WTC11 (cell line): ENCODE measurements at regions not wholly inside any gene's neighbourhood (a gene's known extent, or its start where the extent isn't known, plus 50 kb on each side); places are given as distances from the start of the nearest gene placed in this dataset.

Source experiments
- ATAC-seq: fragments of 200-7000 bp; cut with Tn5 transposase; 2 replicates; pipeline ENCODE4 v1.10.0; 2021; ENCODE audit warnings: mild to moderate bottlenecking, moderate library complexity
- CTCF ChIA-PET: fragments of 300-600 bp; sonication (Branson Sonifier 250); formaldehyde crosslinking; loops from one replicate; lab custom pipeline; 2021; ENCODE audit warnings: antibody characterized with exemption; lab: Charles Lee
- POLR2A ChIA-PET: fragments of 350-600 bp; sonication (Branson Sonifier 250); formaldehyde crosslinking; loops from one replicate; lab custom pipeline; 2021; ENCODE audit warnings: antibody characterized with exemption; lab: Charles Lee
- DNase-seq: peaks from one replicate; pipeline ENCODE4 v3.0.0; 2021; ENCODE audit warnings: low spot score
- H3K27ac Mint-ChIP-seq: 2 replicates; pipeline ENCODE4 v1.8.0; 2021; ENCODE audit warnings: mixed read lengths
- H3K27me3 Mint-ChIP-seq: 2 replicates; pipeline ENCODE4 v1.8.0; 2021; ENCODE audit warnings: low read depth, mild to moderate bottlenecking, moderate library complexity, mixed read lengths
- H3K36me3 Mint-ChIP-seq: 2 replicates; pipeline ENCODE4 v1.8.0; 2021; ENCODE audit warnings: mixed read lengths
- H3K4me1 Mint-ChIP-seq: 2 replicates; pipeline ENCODE4 v1.8.0; 2022; ENCODE audit warnings: mixed read lengths
- H3K4me3 Mint-ChIP-seq: 2 replicates; pipeline ENCODE4 v1.8.0; 2021; ENCODE audit warnings: mild to moderate bottlenecking, moderate library complexity, mixed read lengths
- H3K9me3 Mint-ChIP-seq: 2 replicates; pipeline ENCODE4 v1.8.0; 2021; ENCODE audit warnings: mixed read lengths
- AR ChIP-seq: fragments of 250-450 bp; sonication (Bioruptor Pico); IDR thresholded peaks from 2 replicates; pipeline ENCODE4 v1.9.0; 2021; ENCODE audit warnings: mild to moderate bottlenecking
- ATF1 ChIP-seq: sonication (generic); formaldehyde crosslinking; IDR thresholded peaks from 2 replicates; pipeline ENCODE4 v1.8.1; 2023; ENCODE audit warnings: mild to moderate bottlenecking, moderate library complexity, missing genetic modification reagents
- ATF6 ChIP-seq: sonication (generic); formaldehyde crosslinking; IDR thresholded peaks from 2 replicates; pipeline ENCODE4 v1.8.1; 2023; ENCODE audit warnings: mild to moderate bottlenecking, missing genetic modification reagents
- CREB1 ChIP-seq: sonication (generic); formaldehyde crosslinking; IDR thresholded peaks from 2 replicates; pipeline ENCODE4 v1.8.0; 2023; ENCODE audit warnings: mild to moderate bottlenecking, missing genetic modification reagents
- E2F4 ChIP-seq: sonication (generic); formaldehyde crosslinking; IDR thresholded peaks from 2 replicates; pipeline ENCODE4 v1.8.1; 2022; ENCODE audit warnings: low read depth, mild to moderate bottlenecking, moderate library complexity, missing genetic modification reagents, borderline replicate concordance
- GRHL2 ChIP-seq: fragments of 250-450 bp; sonication (Bioruptor Pico); IDR thresholded peaks from 2 replicates; pipeline ENCODE4 v1.8.0; 2022; ENCODE audit warnings: mild to moderate bottlenecking, moderate library complexity; ENCODE audit not compliant: insufficient replicate concordance, severe bottlenecking
- IRF1 ChIP-seq: sonication (generic); formaldehyde crosslinking; IDR thresholded peaks from 2 replicates; pipeline ENCODE4 v1.8.0; 2023; ENCODE audit warnings: missing genetic modification reagents
- IRF2 ChIP-seq: sonication (generic); formaldehyde crosslinking; IDR thresholded peaks from 2 replicates; pipeline ENCODE4 v1.8.0; 2022; ENCODE audit warnings: low read depth, missing genetic modification reagents, borderline replicate concordance
- JUN ChIP-seq: sonication (generic); formaldehyde crosslinking; IDR thresholded peaks from 2 replicates; pipeline ENCODE4 v1.8.0; 2023; ENCODE audit warnings: mild to moderate bottlenecking, missing genetic modification reagents
- MAX ChIP-seq: sonication (generic); formaldehyde crosslinking; IDR thresholded peaks from 2 replicates; pipeline ENCODE4 v1.8.0; 2022; ENCODE audit warnings: mild to moderate bottlenecking, missing genetic modification reagents
- MXD4 ChIP-seq: fragments of 250-450 bp; sonication (Bioruptor Pico); IDR thresholded peaks from 2 replicates; pipeline ENCODE4 v1.8.0; 2021; ENCODE audit warnings: mild to moderate bottlenecking, moderate library complexity, borderline replicate concordance
- MYBL2 ChIP-seq: sonication (generic); formaldehyde crosslinking; IDR thresholded peaks from 2 replicates; pipeline ENCODE4 v1.8.1; 2023; ENCODE audit warnings: mild to moderate bottlenecking, moderate library complexity, missing genetic modification reagents
- NR3C1 ChIP-seq: sonication (generic); formaldehyde crosslinking; conservative IDR thresholded peaks from 2 replicates; pipeline ENCODE4 v1.8.1; 2023; ENCODE audit warnings: low read depth, mild to moderate bottlenecking, missing genetic modification reagents
- OVOL2 ChIP-seq: fragments of 250-450 bp; sonication (Bioruptor Pico); IDR thresholded peaks from 2 replicates; pipeline ENCODE4 v1.9.0; 2021; ENCODE audit warnings: mild to moderate bottlenecking, borderline replicate concordance
- PRDM15 ChIP-seq: sonication (generic); formaldehyde crosslinking; IDR thresholded peaks from 2 replicates; pipeline ENCODE4 v1.8.0; 2022; ENCODE audit warnings: missing genetic modification reagents
- SMAD3 ChIP-seq: sonication (generic); formaldehyde crosslinking; IDR thresholded peaks from 2 replicates; pipeline ENCODE4 v1.8.0; 2022; ENCODE audit warnings: missing genetic modification reagents, mild to moderate bottlenecking, borderline replicate concordance
- TP53 ChIP-seq: sonication (generic); formaldehyde crosslinking; IDR thresholded peaks from 2 replicates; pipeline ENCODE4 v1.8.1; 2023; ENCODE audit warnings: mild to moderate bottlenecking, missing genetic modification reagents
- USF1 ChIP-seq: sonication (generic); formaldehyde crosslinking; IDR thresholded peaks from 2 replicates; pipeline ENCODE4 v1.8.0; 2022; ENCODE audit warnings: mild to moderate bottlenecking, missing genetic modification reagents
- ZBTB21 ChIP-seq: sonication (generic); formaldehyde crosslinking; IDR thresholded peaks from 2 replicates; pipeline ENCODE4 v1.8.1; 2023; ENCODE audit warnings: mild to moderate bottlenecking, missing genetic modification reagents, borderline replicate concordance
- ZNF219 ChIP-seq: sonication (generic); formaldehyde crosslinking; IDR thresholded peaks from 2 replicates; pipeline ENCODE4 v1.8.0; 2023; ENCODE audit warnings: missing genetic modification reagents, mild to moderate bottlenecking, borderline replicate concordance
- ZNF416 ChIP-seq: fragments of 250-450 bp; sonication (Bioruptor Pico); IDR thresholded peaks from 2 replicates; pipeline ENCODE4 v1.9.0; 2021; ENCODE audit warnings: mild to moderate bottlenecking, inconsistent platforms
- ZNF512 ChIP-seq: sonication (generic); formaldehyde crosslinking; IDR thresholded peaks from 2 replicates; pipeline ENCODE4 v1.8.1; 2022; ENCODE audit warnings: missing genetic modification reagents, borderline replicate concordance

GRCh38 chr6:140872885-140873284, 1259.8 kb upstream of the GJE1 start:
- Mint-ChIP-seq H3K9me3 (peaks cover 23% of the 10 kb centered on the region), H3K27me3 (no peaks in the 10 kb centered on the region), H3K27ac (no peak overlapping the region), H3K4me3 (no peak overlapping the region)
- DNase-seq (no peak), ATAC-seq (no peak)
- POLR2A ChIA-PET = no interaction called here
- CTCF ChIA-PET = no interaction called here
- no peak for TF ChIP-seq ZNF512 (CRISPR knock-in tag)
- TF ChIP-seq ZBTB21 (CRISPR knock-in tag) = no peak
- no peak for TF ChIP-seq OVOL2 (CRISPR knock-in tag)
- no peak for TF ChIP-seq NR3C1 (CRISPR knock-in tag)
- no peak for TF ChIP-seq CREB1 (CRISPR knock-in tag)
- TF ChIP-seq ATF6 (CRISPR knock-in tag) = no peak
- no peak for TF ChIP-seq PRDM15 (CRISPR knock-in tag)
- TF ChIP-seq, all 79 proteins: peak for 0
- H3K36me3 Mint-ChIP-seq = peaks cover 7% of the 10 kb centered on the region; the same call in 1 of the 2 replicates
- no peaks in the 10 kb centered on the region for H3K4me1 Mint-ChIP-seq

GRCh38 chr6:140871911-140872310, 1260.8 kb upstream of the GJE1 start:
- no peaks in the 10 kb centered on the region for H3K4me1 Mint-ChIP-seq
- ChIA-PET POLR2A (no interaction called here), CTCF (no interaction called here)
- DNase-seq (no peak), ATAC-seq (no peak)
- H3K4me3 Mint-ChIP-seq = no peak overlapping the region
- no peaks in the 10 kb centered on the region for H3K27me3 Mint-ChIP-seq
- peaks cover 23% of the 10 kb centered on the region for H3K9me3 Mint-ChIP-seq
- peaks cover 4% of the 10 kb centered on the region; the same call in 1 of the 2 replicates for H3K36me3 Mint-ChIP-seq
- no peak overlapping the region for H3K27ac Mint-ChIP-seq
- no peak for TF ChIP-seq GRHL2 (CRISPR knock-in tag)
- TF ChIP-seq E2F4 (CRISPR knock-in tag) = no peak
- TF ChIP-seq CREB1 (CRISPR knock-in tag) = no peak
- TF ChIP-seq TP53 (CRISPR knock-in tag) = no peak
- no peak for TF ChIP-seq ZNF219 (CRISPR knock-in tag)
- TF ChIP-seq JUN = no peak
- TF ChIP-seq USF1 (CRISPR knock-in tag) = no peak
- TF ChIP-seq IRF2 (CRISPR knock-in tag) = no peak
- no peak for TF ChIP-seq NR3C1 (CRISPR knock-in tag)
- no peak for TF ChIP-seq IRF1 (CRISPR knock-in tag)
- TF ChIP-seq ATF1 (CRISPR knock-in tag) = no peak
- TF ChIP-seq ZNF416 (CRISPR knock-in tag) = no peak
- no peak for TF ChIP-seq SMAD3 (CRISPR knock-in tag)
- TF ChIP-seq MAX (CRISPR knock-in tag) = no peak
- TF ChIP-seq MXD4 (CRISPR knock-in tag) = no peak
- TF ChIP-seq AR = no peak
- no peak for TF ChIP-seq MYBL2 (CRISPR knock-in tag)
